PC-9 (cell line): ENCODE measurements at regions not wholly inside any gene's neighbourhood (a gene's known extent, or its start where the extent isn't known, plus 50 kb on each side); places are given as distances from the start of the nearest gene placed in this dataset.

Experiments
- CTCF ChIP-seq: fragments of 200-600 bp; sonication (generic); conservative IDR thresholded peaks from 2 replicates; pipeline ENCODE4 v1.6.1; 2017; ENCODE audit warnings: mixed run types, antibody characterized with exemption, mild to moderate bottlenecking, moderate library complexity
- EZH2 ChIP-seq: fragments of 200-600 bp; sonication (generic); IDR thresholded peaks from 2 replicates; pipeline ENCODE4 v1.8.0; 2017; ENCODE audit warnings: antibody characterized with exemption, low read depth

DNA sequence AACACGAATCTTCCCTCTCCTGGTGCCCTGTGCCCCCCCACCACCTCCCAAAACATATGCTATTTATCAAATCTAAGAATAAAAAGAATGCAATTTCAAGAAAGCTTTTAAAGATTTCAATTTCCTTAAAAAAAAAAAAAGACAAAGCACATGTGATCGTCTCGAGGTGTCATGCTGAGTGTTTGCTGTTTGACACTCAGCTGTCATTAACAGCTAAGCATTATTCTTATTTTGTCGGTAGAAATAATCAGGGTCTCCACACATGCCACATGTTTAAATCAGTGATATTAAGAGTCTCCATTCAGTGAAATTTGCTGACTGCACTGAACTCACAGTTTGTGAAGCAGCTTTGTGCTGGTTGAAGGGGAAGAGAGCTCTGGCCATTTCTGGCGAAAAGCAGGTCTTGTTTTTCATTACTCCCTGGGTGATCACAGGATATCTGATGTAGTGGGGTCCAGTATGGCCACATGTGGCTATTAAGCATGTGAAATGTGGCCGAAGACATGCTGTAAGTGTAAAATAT lies 281.8 kb downstream of the SATB1 start:
- TF ChIP-seq CTCF (no peak), EZH2 (no peak)
